ENCODE measurements at regions not wholly inside any gene's neighbourhood (a gene's known extent, or its start where the extent isn't known, plus 50 kb on each side); places are given as distances from the start of the nearest gene placed in this dataset.

GRCh38 chr11:134558916-134559601 is 147.0 kb upstream of the B3GAT1 start:
- intact Hi-C loops (cut with DNase I; ENCODE audit: low total_unique reads): no loop called here
- WGBS, 2 donors: 76 to 77% methylated on average over 16 of the region's 16 CpGs
- peak in 1 of 2 donors; percentile 76 for DNase-seq (ENCODE audit: low spot score in 2 of 2)
- H3K4me3 ChIP-seq (ENCODE audit: low read depth, poor library complexity, severe bottlenecking): no peak overlapping the region
- no peak for TF ChIP-seq POLR2A (IDR thresholded peaks at IDR 0.05)
- no peak for TF ChIP-seq CTCF (IDR thresholded peaks at IDR 0.05)

- WGBS, 2 donors: 84 to 88% methylated on average over 4 of the region's 4 CpGs
- intact Hi-C loops (cut with DNase I; ENCODE audit: low total_unique reads): no loop called here
- TF ChIP-seq POLR2A (IDR thresholded peaks at IDR 0.05) (no peak), CTCF (IDR thresholded peaks at IDR 0.05) (no peak)
- peak in 1 of 2 donors; percentile 58 for DNase-seq (ENCODE audit: low spot score in 2 of 2)
- H3K4me3 ChIP-seq (ENCODE audit: low read depth, poor library complexity, severe bottlenecking): no peak overlapping the region
These were observed 146.3 kb upstream of the B3GAT1 start for GRCh38 chr11:134558258-134558835.

- H3K4me3 ChIP-seq (ENCODE audit: low read depth, poor library complexity, severe bottlenecking): no peak overlapping the region
- TF ChIP-seq CTCF (IDR thresholded peaks at IDR 0.05): no peak
- no peak for TF ChIP-seq POLR2A (IDR thresholded peaks at IDR 0.05)
- whole genome bisulfite sequencing, 2 donors: 77 to 84% methylated on average over 6 of the region's 6 CpGs
- intact Hi-C loops (cut with DNase I; ENCODE audit: low total_unique reads): no loop called here
- peak in 1 of 2 donors; percentile 5 for DNase-seq (ENCODE audit: low spot score in 2 of 2)
These were observed 145.7 kb upstream of the B3GAT1 start for GRCh38 chr11:134557571-134558257.

GRCh38 chr11:134556186-134556585 is 144.1 kb upstream of the B3GAT1 start:
- no peak for TF ChIP-seq POLR2A (IDR thresholded peaks at IDR 0.05)
- TF ChIP-seq CTCF (IDR thresholded peaks at IDR 0.05): no peak
- 80 to 89% methylated on average over 4 of the region's 4 CpGs for WGBS, 2 donors
- no peak overlapping the region for H3K4me3 ChIP-seq (ENCODE audit: low read depth, poor library complexity, severe bottlenecking)
- intact Hi-C loops (cut with DNase I; ENCODE audit: low total_unique reads): no loop called here
- peak in 1 of 2 donors; percentile 54 for DNase-seq (ENCODE audit: low spot score in 2 of 2)

GRCh38 chr11:134555510-134555909 is 143.5 kb upstream of the B3GAT1 start:
- TF ChIP-seq POLR2A (IDR thresholded peaks at IDR 0.05): no peak
- 88 to 93% methylated on average over 7 of the region's 7 CpGs for WGBS, 2 donors
- peak in 1 of 2 donors; percentile 52 for DNase-seq (ENCODE audit: low spot score in 2 of 2)
- H3K4me3 ChIP-seq (ENCODE audit: low read depth, poor library complexity, severe bottlenecking): no peak overlapping the region
- intact Hi-C loops (cut with DNase I; ENCODE audit: low total_unique reads): no loop called here

GRCh38 chr11:134554861-134555260 is 142.8 kb upstream of the B3GAT1 start:
- 80 to 83% methylated on average over 3 of the region's 3 CpGs for WGBS, 2 donors
- DNase-seq (ENCODE audit: low spot score in 2 of 2): peak in 1 of 2 donors; percentile 52
- H3K4me3 ChIP-seq (ENCODE audit: low read depth, poor library complexity, severe bottlenecking): no peak overlapping the region
- intact Hi-C loops (cut with DNase I; ENCODE audit: low total_unique reads): no loop called here
- TF ChIP-seq POLR2A (IDR thresholded peaks at IDR 0.05): no peak
- TF ChIP-seq CTCF (IDR thresholded peaks at IDR 0.05): no peak

Measured in lower leg skin (tissue), 4 donors.